ENCODE measurements at regions not wholly inside any gene's neighbourhood (a gene's known extent, or its start where the extent isn't known, plus 50 kb on each side); places are given as distances from the start of the nearest gene placed in this dataset.

DNA sequence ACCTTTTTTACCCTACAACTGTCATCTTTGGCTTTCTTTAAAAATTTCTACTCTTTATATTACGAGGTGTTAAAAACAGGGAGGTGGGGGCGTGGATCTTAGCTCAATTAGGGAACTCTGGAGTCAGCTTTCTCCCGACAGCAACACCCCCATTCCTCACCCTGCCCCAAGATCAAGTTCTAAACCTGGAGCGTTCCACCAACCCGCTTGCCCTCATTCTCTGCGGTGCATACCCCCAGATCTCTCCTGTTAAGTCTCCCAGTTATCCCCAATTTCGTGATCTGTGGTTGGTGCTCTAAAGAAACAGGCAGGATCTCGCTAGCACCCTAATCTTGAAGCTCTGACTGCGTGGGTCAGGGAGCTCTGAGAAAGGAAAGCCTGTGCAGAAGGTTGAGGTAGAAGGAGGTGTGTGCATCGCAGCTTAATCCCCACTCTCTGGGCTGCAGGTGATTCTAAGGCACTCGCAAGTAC is 177.3 kb upstream of the NTM start:
- TF ChIP-seq CTCF (IDR thresholded peaks at IDR 0.05) (no peak), POLR2A (IDR thresholded peaks at IDR 0.05) (no peak)
